Suprapubic skin (tissue), 3 donors: ENCODE measurements at regions not wholly inside any gene's neighbourhood (a gene's known extent, or its start where the extent isn't known, plus 50 kb on each side); places are given as distances from the start of the nearest gene placed in this dataset.

ENCODE experiments used
- POLR2AphosphoS5 ChIP-seq, 3 donors: sonication (generic); formaldehyde crosslinking; IDR thresholded peaks; one replicate each; pipeline ENCODE4 v1.6.1; 2017; ENCODE audit warnings: antibody characterized with exemption in 3 of 3
- TF ChIP-seq, protein P1 (sequence below), 2 donors: fragments of 200-600 bp in 1 of 2; fragments of 450-650 bp in 1 of 2; sonication (generic) in 1 of 2; IDR thresholded peaks; one replicate each; pipeline ENCODE4 v1.5.1; 2016 to 2019; ENCODE audit warnings: antibody characterized with exemption in 2 of 2, mild to moderate bottlenecking in 1 of 2, moderate library complexity in 1 of 2

DNA sequence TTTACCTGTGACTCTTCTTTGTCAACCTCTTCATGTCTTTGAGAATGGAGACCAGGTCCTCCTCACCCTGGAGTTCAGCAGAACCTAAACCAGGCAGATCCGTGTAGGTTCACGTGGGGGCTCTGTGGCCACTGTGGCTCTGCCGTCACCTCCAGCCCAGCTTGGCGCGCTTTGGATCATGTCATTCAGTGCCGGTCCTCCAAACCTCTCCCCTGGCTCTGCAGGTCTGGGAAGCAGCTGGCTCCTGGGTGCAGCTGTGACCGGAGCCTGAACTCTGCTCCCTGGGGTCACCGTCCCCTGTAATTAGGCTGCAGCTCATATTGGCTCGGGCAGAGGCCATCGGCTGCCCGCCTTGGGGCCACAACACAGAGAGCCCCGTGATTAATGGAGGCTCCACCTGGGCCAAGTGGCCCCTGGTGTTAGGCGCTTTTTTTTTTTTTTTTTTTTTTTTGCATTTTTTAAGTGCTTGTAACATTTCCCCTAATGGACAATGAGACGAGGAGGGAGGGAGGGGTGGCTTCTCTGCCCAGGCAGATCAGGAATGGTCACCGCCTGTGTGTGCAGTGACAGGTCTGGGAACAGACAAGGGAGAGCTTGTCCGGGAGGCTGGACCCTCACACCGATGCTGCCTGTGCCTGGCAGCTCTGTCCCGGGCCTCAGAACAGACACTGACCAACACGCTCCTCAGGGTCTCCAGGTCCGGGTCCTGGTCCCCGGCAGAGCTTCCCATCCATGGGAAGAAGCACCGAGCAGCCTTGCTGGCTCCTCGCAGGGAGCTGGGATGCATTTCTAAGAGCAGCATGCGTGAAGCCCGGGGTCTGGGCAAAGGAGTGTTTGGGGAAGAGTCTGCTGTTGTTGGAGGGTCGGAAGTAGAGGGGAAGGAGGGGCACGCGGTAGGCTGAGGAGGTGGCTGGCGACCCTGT is 247.9 kb downstream of the SEC14L1 start:
- TF ChIP-seq, protein P1, sequence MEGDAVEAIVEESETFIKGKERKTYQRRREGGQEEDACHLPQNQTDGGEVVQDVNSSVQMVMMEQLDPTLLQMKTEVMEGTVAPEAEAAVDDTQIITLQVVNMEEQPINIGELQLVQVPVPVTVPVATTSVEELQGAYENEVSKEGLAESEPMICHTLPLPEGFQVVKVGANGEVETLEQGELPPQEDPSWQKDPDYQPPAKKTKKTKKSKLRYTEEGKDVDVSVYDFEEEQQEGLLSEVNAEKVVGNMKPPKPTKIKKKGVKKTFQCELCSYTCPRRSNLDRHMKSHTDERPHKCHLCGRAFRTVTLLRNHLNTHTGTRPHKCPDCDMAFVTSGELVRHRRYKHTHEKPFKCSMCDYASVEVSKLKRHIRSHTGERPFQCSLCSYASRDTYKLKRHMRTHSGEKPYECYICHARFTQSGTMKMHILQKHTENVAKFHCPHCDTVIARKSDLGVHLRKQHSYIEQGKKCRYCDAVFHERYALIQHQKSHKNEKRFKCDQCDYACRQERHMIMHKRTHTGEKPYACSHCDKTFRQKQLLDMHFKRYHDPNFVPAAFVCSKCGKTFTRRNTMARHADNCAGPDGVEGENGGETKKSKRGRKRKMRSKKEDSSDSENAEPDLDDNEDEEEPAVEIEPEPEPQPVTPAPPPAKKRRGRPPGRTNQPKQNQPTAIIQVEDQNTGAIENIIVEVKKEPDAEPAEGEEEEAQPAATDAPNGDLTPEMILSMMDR (IDR thresholded peaks at IDR 0.05): no peak
- TF ChIP-seq POLR2AphosphoS5 (IDR thresholded peaks at IDR 0.05): no peak
